Calu3 (cell line): ENCODE measurements at regions not wholly inside any gene's neighbourhood (a gene's known extent, or its start where the extent isn't known, plus 50 kb on each side); places are given as distances from the start of the nearest gene placed in this dataset.

ENCODE experiments used
- BruUV-seq: library from RNA; stranded (reverse); fragments of 400-500 nt; replicated peaks from 2 replicates; lab custom pipeline; 2021; lab: Mats Ljungman, UMichigan
- CTCF ChIA-PET: fragments of 300-600 bp; sonication (Branson Sonifier 250); formaldehyde crosslinking; loops from one replicate; lab custom pipeline; 2022; ENCODE audit warnings: antibody characterized with exemption; lab: Charles Lee
- DNase-seq: peaks from one replicate; pipeline ENCODE4 v3.0.0; 2022
- H3K27ac Mint-ChIP-seq: one replicate; pipeline ENCODE4 v1.8.0; 2022; ENCODE audit warnings: mixed read lengths; ENCODE audit not compliant: unreplicated experiment
- H3K27me3 Mint-ChIP-seq: one replicate; pipeline ENCODE4 v1.8.0; 2022; ENCODE audit warnings: mixed read lengths; ENCODE audit not compliant: unreplicated experiment
- H3K36me3 Mint-ChIP-seq: one replicate; pipeline ENCODE4 v1.8.0; 2022; ENCODE audit warnings: mild to moderate bottlenecking, moderate library complexity, mixed read lengths; ENCODE audit not compliant: insufficient read depth, unreplicated experiment
- H3K4me1 Mint-ChIP-seq: one replicate; pipeline ENCODE4 v1.8.0; 2022; ENCODE audit warnings: mild to moderate bottlenecking, low read depth, mixed read lengths; ENCODE audit not compliant: unreplicated experiment
- H3K4me3 Mint-ChIP-seq: one replicate; pipeline ENCODE4 v1.8.0; 2022; ENCODE audit warnings: mild to moderate bottlenecking, low read depth, moderate library complexity, mixed read lengths; ENCODE audit not compliant: unreplicated experiment
- H3K9me3 Mint-ChIP-seq: one replicate; pipeline ENCODE4 v1.8.0; 2022; ENCODE audit warnings: low read depth, mixed read lengths; ENCODE audit not compliant: unreplicated experiment
- CTCF ChIP-seq: fragments of 200-600 bp; IDR thresholded peaks from one replicate; pipeline ENCODE4 v1.8.0; 2022; ENCODE audit warnings: antibody characterized with exemption; ENCODE audit not compliant: unreplicated experiment
- intact Hi-C: fragments of 100-400 bp; cut with micrococcal nuclease; formaldehyde crosslinking; loops from one replicate; pipeline ENCODE4 v1.10.0; 2022; ENCODE audit not compliant: unreplicated experiment

GRCh38 chrX:145178268-145178667, 69.0 kb upstream of the SPANXN1 start:
- no peaks in the 10 kb centered on the region for H3K27me3 Mint-ChIP-seq
- H3K4me1 Mint-ChIP-seq: no peaks in the 10 kb centered on the region
- BruUV-seq: no TSS peak
- intact Hi-C loops: no loop called here
- no peak overlapping the region for H3K4me3 Mint-ChIP-seq
- H3K9me3 Mint-ChIP-seq: peaks cover 2% of the 10 kb centered on the region
- no peak overlapping the region for H3K27ac Mint-ChIP-seq
- CTCF ChIA-PET: no interaction called here
- no peak for DNase-seq
- H3K36me3 Mint-ChIP-seq: no peaks in the 10 kb centered on the region
- TF ChIP-seq CTCF: no peak

- H3K4me3 Mint-ChIP-seq: no peak overlapping the region
- no peak for DNase-seq
- no peaks in the 10 kb centered on the region for H3K36me3 Mint-ChIP-seq
- no peak overlapping the region for H3K27ac Mint-ChIP-seq
- peaks cover 19% of the 10 kb centered on the region for H3K9me3 Mint-ChIP-seq
- CTCF ChIA-PET: no interaction called here
- intact Hi-C loops: loop anchor here (1.0 to 10.0 kb wide), 2 partner anchors 1406 to 1527 kb away; no protein-coding TSS in a partner anchor
- TF ChIP-seq CTCF: no peak
- H3K27me3 Mint-ChIP-seq: no peaks in the 10 kb centered on the region
- BruUV-seq: no TSS peak
- no peaks in the 10 kb centered on the region for H3K4me1 Mint-ChIP-seq
Observed at GRCh38 chrX:145190801-145191389, 56.4 kb upstream of the SPANXN1 start.
